ENCODE measurements at regions not wholly inside any gene's neighbourhood (a gene's known extent, or its start where the extent isn't known, plus 50 kb on each side); places are given as distances from the start of the nearest gene placed in this dataset.

DNA sequence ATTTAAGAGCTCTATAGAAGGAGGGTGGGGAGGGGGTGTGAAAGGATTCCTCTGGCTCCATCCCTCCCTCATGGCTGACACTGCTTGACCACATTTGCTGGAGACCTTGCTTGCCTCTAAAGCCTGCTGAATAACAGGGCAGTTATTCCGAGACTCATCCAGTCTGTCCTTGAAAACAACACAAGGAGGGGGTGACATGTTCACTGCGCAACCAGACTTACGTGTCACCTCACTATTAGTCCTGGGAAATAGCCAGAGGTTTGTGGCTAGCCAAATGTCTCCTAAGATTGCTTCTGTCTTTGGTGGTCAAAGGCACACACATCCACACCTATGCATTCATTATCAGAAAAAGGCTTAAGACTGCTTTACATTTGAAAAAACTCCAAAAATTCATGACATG, 256.2 kb upstream of the SKOR2 start:
- TF ChIP-seq, protein P1, sequence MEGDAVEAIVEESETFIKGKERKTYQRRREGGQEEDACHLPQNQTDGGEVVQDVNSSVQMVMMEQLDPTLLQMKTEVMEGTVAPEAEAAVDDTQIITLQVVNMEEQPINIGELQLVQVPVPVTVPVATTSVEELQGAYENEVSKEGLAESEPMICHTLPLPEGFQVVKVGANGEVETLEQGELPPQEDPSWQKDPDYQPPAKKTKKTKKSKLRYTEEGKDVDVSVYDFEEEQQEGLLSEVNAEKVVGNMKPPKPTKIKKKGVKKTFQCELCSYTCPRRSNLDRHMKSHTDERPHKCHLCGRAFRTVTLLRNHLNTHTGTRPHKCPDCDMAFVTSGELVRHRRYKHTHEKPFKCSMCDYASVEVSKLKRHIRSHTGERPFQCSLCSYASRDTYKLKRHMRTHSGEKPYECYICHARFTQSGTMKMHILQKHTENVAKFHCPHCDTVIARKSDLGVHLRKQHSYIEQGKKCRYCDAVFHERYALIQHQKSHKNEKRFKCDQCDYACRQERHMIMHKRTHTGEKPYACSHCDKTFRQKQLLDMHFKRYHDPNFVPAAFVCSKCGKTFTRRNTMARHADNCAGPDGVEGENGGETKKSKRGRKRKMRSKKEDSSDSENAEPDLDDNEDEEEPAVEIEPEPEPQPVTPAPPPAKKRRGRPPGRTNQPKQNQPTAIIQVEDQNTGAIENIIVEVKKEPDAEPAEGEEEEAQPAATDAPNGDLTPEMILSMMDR (IDR thresholded peaks at IDR 0.05; ENCODE audit: low read length) = no peak
- no peak for TF ChIP-seq EZH2 (optimal IDR thresholded peaks at IDR 0.05; ENCODE audit: low read depth, low read length)

Measured in MM.1S (cell line).